ENCODE measurements at regions not wholly inside any gene's neighbourhood (a gene's known extent, or its start where the extent isn't known, plus 50 kb on each side); places are given as distances from the start of the nearest gene placed in this dataset.
"Not testable (repeated sequence)": the region's sequence is repeated elsewhere in the genome, so short reads cannot be mapped to it uniquely, and the experiment has no call there.

DNA sequence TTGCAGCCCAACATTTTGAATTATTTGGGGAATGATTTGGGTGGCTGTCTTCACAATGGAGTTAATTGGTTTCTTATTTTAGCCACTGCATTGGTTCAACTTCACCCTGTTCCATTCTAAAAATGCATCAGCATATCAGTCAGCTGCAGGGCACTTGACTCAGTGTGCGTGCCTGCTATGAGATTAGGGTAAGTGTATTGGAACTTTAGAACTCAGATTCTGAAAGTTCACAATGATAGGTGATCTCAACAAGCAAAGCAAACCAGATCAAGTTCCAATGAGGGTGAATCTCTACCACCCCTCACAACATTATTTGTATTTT is 265.0 kb downstream of the ZPLD1 start:
- no peak for TF ChIP-seq CTCF (IDR thresholded peaks at IDR 0.05)
- no peak overlapping the region for H3K27ac ChIP-seq

- TF ChIP-seq CTCF (IDR thresholded peaks at IDR 0.05) (no peak), ZFX (IDR thresholded peaks at IDR 0.05; ENCODE audit: borderline replicate concordance) (no peak)
- H3K27ac ChIP-seq, result no peak overlapping the region
Observed at GRCh38 chr3:102712896-102713295, 278.1 kb downstream of the ZPLD1 start.

GRCh38 chr3:102714567-102714966 is 279.8 kb downstream of the ZPLD1 start:
- TF ChIP-seq CTCF (IDR thresholded peaks at IDR 0.05) (no peak), ZFX (IDR thresholded peaks at IDR 0.05; ENCODE audit: borderline replicate concordance) (no peak)
- no peak overlapping the region for H3K27ac ChIP-seq

- H3K27ac ChIP-seq, result no peak overlapping the region
- TF ChIP-seq ZFX (IDR thresholded peaks at IDR 0.05; ENCODE audit: borderline replicate concordance) (no peak), CTCF (IDR thresholded peaks at IDR 0.05) (no peak)
Observed at GRCh38 chr3:102715030-102715697, 280.3 kb downstream of the ZPLD1 start.

DNA sequence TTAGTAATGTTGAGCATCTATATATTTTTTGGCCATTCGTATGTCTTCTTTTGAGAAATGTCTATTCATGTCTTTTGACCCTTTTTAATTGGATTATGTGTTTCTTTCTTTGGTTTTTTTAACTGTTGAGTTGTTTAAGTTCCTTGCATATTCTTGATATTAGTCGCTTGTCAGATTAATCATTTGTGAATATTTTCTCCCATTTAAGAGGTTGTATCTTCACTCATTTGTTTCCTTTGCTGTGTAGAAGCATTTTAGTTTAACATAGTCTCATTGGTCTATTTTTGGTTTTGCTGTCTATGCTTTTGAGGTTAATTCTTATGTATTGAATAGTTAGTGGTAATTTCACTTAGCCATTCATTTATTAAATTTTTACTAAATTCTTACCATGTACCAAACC is 283.8 kb downstream of the ZPLD1 start:
- H3K27ac ChIP-seq, result no peak overlapping the region
- no peak for TF ChIP-seq CTCF (IDR thresholded peaks at IDR 0.05)
- no peak for TF ChIP-seq ZFX (IDR thresholded peaks at IDR 0.05; ENCODE audit: borderline replicate concordance)

DNA sequence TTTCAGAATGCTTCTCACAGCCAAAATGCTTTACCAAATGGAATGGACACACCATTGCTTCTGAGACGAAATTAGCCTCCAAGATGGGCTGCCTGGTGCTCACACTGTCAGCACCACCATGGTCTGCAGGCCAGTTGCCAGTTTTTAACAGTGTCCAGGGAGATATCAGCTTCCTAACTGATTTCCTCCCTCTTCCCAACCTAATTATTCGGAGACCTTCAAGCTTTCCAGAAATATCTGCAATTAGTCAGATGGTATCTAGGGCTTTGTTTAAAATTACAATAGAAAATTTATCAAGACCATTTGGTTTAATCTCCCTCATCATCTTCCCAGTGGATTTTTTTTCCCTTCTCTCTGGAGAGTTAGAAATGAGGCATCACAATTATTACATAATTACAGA is 287.5 kb downstream of the ZPLD1 start:
- no peak overlapping the region for H3K27ac ChIP-seq
- TF ChIP-seq CTCF (IDR thresholded peaks at IDR 0.05) (no peak), ZFX (IDR thresholded peaks at IDR 0.05; ENCODE audit: borderline replicate concordance) (no peak)

DNA sequence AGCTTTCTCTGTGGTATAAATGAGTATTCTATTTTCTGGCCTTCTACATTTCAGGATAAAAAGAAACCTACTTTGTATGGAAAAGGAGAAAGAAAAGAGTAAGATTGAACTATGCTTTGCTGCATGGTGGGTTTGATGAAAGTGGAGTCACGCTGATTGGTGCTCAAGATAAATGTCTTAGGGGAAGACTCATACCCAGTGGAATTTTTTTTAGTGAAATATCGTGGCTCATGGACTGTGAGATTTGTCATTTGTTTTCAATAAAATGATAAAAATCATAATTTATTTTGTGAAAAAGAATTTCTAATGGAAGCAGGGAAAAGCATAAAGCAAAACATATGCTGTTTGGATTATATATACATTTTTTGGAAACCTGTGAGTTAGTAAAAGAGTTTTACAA is 292.5 kb downstream of the ZPLD1 start:
- TF ChIP-seq CTCF (IDR thresholded peaks at IDR 0.05), result no peak
- no peak for TF ChIP-seq ZFX (IDR thresholded peaks at IDR 0.05; ENCODE audit: borderline replicate concordance)
- no peak overlapping the region for H3K27ac ChIP-seq

- not testable (repeated sequence) for H3K27ac ChIP-seq
Observed at GRCh38 chr3:102732581-102732980, 297.8 kb downstream of the ZPLD1 start.

All from 22Rv1 (cell line).